HG02798 (cell line): ENCODE measurements at regions not wholly inside any gene's neighbourhood (a gene's known extent, or its start where the extent isn't known, plus 50 kb on each side); places are given as distances from the start of the nearest gene placed in this dataset.
"Not testable (repeated sequence)": the region's sequence is repeated elsewhere in the genome, so short reads cannot be mapped to it uniquely, and the experiment has no call there.

Experiments used
- ATAC-seq: cut with Tn5 transposase; IDR thresholded peaks from one replicate; pipeline ENCODE4 v1.9.1; 2021; ENCODE audit warnings: mild to moderate bottlenecking; ENCODE audit not compliant: unreplicated experiment, poor library complexity

GRCh38 chr2:131844044-131844443, 316.4 kb downstream of the CCDC74A start:
- not testable (repeated sequence) for ATAC-seq

DNA sequence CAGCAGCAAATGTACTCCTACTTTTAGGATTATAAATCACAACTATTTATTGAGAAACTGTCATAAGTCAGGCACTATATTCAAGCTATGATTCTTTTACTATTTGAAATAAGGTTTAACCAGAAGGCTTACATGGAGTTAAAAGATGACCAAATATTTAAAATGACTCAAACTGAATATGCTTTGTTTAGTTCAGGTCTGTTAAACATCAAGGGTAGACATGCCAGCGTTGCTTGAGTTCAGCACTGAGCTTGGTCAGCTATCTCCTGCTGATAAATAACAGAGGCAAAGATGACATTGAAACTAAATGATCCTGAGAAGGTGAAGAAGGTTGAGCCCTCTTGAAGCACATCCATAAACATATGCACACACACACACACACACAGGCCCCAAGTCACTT, 305.6 kb downstream of the ANKRD30BL start:
- ATAC-seq, result not testable (repeated sequence)

- not testable (repeated sequence) for ATAC-seq
These were observed 303.6 kb downstream of the ANKRD30BL start for GRCh38 chr2:131858197-131858596.
